HG03558 (cell line): ENCODE measurements at regions not wholly inside any gene's neighbourhood (a gene's known extent, or its start where the extent isn't known, plus 50 kb on each side); places are given as distances from the start of the nearest gene placed in this dataset.

ENCODE experiments used
- ATAC-seq: cut with Tn5 transposase; IDR thresholded peaks from one replicate; pipeline ENCODE4 v1.9.1; 2021; ENCODE audit warnings: moderate number of reproducible peaks; ENCODE audit not compliant: unreplicated experiment; ENCODE audit errors: extremely low read depth

GRCh38 chr12:93127107-93127560 lies 198.0 kb upstream of the EEA1 start:
- ATAC-seq, result no peak

- ATAC-seq, result no peak
Measured at GRCh38 chr12:93127582-93128331, 198.7 kb upstream of the EEA1 start.

GRCh38 chr12:93128332-93128707 lies 199.2 kb upstream of the EEA1 start:
- no peak for ATAC-seq

GRCh38 chr12:93130366-93131054 lies 201.4 kb upstream of the EEA1 start:
- no peak for ATAC-seq

- ATAC-seq, result no peak
Measured at GRCh38 chr12:93133361-93133760, 204.3 kb upstream of the EEA1 start.

GRCh38 chr12:93134175-93134890 lies 205.2 kb upstream of the EEA1 start:
- ATAC-seq, result no peak

- ATAC-seq, result no peak
Measured at GRCh38 chr12:93134893-93135285, 205.8 kb upstream of the EEA1 start.

GRCh38 chr12:93135286-93136239 lies 206.5 kb upstream of the EEA1 start:
- ATAC-seq, result no peak

- ATAC-seq, result no peak
Measured at GRCh38 chr12:93136253-93137055, 207.4 kb upstream of the EEA1 start.

GRCh38 chr12:93137656-93138612 lies 208.8 kb upstream of the EEA1 start:
- no peak for ATAC-seq

- ATAC-seq, result peak; percentile 64
Measured at GRCh38 chr12:93139028-93139665, 210.1 kb upstream of the EEA1 start.

GRCh38 chr12:93140325-93140724 lies 211.2 kb upstream of the EEA1 start:
- ATAC-seq, result no peak

GRCh38 chr12:93140801-93141200 lies 211.7 kb upstream of the EEA1 start:
- no peak for ATAC-seq

GRCh38 chr12:93142881-93143280 lies 213.8 kb upstream of the EEA1 start:
- no peak for ATAC-seq

GRCh38 chr12:93144109-93144508 lies 215.0 kb upstream of the EEA1 start:
- ATAC-seq, result no peak

- no peak for ATAC-seq
Measured at GRCh38 chr12:93145086-93145485, 216.0 kb upstream of the EEA1 start.

GRCh38 chr12:93146263-93146939 lies 217.3 kb upstream of the EEA1 start:
- ATAC-seq, result no peak
